NCI-H82 treated with DMSO at 0.1 percent for 48 hours (cell line): ENCODE measurements at regions not wholly inside any gene's neighbourhood (a gene's known extent, or its start where the extent isn't known, plus 50 kb on each side); places are given as distances from the start of the nearest gene placed in this dataset.

Experiments
- DNase-seq: peaks from one replicate; lab custom pipeline; 2025; ENCODE audit not compliant: unreplicated experiment; lab: John Stamatoyannopoulos, UW

DNA sequence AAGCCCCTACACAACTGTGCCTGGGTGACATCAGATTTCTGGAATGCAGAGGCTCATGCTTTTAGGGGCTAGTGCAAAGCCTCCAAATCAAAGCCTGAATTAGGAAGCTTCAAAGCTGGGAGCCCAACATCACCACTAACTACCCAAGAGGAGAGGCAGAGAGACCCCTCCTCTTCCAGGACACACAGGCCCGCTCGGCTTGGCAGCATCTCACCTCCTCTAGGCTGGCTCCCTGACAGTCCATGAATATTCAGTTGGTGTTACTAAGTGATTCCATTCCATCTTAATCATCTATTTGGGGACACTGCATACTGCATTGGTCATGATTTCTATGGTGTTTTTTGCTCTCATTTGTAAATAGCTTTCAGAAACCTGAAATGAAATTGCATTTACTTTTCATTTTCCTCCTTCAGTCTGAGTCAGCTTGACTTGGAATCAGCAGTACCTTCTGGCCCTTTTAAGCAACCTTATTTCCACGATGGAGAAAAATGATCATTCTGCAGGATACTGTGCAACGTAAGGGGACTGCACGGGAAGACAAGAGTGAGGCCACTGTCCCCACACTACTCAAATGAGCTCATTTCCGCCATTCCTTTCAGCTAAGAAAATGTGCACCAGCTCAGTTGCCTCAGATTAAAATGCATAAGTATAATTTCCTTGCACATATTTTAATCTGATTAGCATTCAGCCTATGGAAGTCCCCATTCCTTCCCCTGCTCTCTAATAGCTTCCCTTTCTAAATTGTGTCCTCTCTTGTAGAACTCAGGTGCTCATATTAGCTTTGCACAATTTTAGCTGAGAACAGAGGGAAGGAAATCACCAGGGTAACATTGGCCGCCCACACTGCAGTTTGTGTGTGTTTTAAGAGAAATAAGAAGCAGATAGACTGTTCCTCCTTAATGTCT, 219.9 kb downstream of the RFC3 start:
- DNase-seq, result no peak

GRCh38 chr13:34038541-34039068, 220.7 kb downstream of the RFC3 start:
- no peak for DNase-seq

GRCh38 chr13:34039678-34040077, 221.7 kb downstream of the RFC3 start:
- DNase-seq, result no peak

- DNase-seq, result no peak
These were observed 222.9 kb downstream of the RFC3 start for GRCh38 chr13:34040863-34041262.

GRCh38 chr13:34044041-34044440, 226.1 kb downstream of the RFC3 start:
- no peak for DNase-seq

- no peak for DNase-seq
These were observed 226.7 kb downstream of the RFC3 start for GRCh38 chr13:34044660-34045080.

DNA sequence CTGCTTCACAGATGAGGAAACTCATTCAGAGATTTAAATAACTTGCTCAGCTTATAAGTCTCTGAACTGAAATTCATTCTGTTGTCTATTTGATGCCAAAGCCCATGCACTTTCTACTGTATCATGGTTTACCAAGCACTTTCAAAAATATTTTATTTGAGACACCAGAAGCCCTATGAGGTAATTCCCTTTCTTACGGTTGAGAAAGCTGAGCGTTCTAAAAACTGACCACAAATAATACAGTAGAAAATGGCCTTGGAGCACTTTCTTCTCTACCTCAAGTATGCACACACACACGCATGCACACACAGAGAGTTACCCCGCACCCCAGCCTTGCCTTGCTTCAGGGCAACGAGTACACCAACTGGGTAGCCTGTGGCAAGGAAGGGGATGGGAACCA, 228.5 kb downstream of the RFC3 start:
- DNase-seq, result no peak

DNA sequence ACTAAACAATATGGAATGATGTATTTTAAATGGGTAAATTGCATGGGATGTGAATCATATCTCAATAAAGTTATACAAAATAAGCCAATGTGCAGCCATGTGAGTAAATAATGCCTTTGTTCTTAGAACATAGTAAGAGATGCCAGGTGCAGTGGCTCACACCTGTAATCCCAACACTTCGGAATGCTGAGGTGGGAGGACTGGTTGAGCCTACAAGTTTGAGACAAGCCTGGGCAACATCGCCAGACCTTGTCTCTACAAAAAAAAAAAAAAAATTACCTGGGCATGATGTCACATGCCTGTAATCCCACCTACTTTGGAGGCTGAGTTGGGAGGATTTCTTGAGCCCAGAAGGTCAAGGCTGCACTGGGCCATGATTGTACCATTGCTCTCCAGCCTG, 230.7 kb downstream of the RFC3 start:
- no peak for DNase-seq

- no peak for DNase-seq
These were observed 238.8 kb downstream of the RFC3 start for GRCh38 chr13:34056733-34057258.

DNA sequence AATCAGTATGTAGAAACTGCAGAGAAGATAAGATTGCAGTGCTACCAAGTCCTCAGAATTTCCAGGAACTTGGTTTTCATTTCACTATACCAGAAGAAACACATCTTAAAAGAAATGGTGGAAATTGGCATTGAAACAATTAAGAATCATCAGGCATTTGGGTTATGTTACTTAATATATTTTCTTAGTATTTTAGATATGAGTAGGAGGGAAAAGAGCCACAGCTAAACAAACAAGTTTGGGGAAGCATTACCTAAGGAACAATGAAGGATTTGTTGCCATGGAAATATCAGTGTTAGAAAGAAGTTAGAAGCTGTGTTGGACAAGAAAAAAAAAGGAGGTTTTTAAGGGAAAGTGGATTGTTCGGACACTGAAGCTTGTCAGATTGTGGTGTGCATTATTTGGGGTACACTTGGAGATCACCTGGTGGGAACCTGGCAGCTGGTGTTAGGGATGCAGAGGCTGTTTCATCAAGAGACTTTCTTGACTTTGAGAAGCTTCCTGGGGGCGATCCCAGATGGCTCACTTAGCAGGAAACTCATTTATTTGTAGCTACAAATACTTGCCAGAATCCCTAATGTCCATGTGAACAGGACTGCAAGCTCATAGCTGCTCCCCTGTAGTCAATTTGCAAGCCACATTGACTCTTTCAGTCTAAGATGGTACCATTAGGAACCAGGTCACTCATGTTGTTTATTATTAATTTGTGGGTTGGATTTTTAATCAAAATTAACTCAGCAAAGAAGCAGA, 246.7 kb downstream of the RFC3 start:
- DNase-seq, result no peak

DNA sequence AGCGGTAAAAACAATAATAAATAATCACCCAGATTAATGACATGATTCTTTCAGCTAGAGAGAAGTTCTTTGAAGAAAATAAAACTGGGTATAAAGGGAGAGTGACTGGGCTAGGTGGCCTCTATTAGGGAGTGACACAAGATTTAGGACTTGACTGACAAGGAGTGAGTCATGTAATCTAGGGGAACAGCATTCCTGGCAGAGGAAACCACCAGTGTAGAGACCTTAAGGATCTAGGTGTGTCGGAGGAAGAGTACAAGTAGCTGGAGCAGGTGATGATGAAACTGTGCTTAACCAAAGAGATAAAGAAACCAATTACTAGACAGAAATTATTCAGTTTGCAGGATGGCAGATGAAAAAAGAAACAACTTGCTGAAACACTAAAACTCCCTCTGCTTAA, 248.0 kb downstream of the RFC3 start:
- no peak for DNase-seq

DNA sequence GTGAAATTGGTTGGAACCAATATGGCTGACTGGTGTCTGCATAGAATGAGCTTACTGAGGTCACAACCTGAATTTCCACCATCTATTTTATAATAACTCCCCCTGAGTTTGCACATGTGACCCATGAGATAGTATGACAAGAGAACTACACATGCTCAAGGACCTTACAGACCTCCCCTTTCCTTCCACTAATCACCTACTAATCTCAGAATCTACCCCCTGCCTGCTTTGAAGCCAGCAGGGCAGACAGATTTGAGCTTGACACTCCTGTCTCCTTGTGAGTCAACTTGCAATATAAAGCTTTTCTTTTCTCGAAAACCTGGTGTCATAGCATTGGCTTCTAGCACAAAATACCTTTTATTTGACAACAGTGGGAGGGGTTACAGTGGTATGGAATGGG, 248.4 kb downstream of the RFC3 start:
- no peak for DNase-seq

GRCh38 chr13:34070006-34070405, 252.1 kb downstream of the RFC3 start:
- no peak for DNase-seq

DNA sequence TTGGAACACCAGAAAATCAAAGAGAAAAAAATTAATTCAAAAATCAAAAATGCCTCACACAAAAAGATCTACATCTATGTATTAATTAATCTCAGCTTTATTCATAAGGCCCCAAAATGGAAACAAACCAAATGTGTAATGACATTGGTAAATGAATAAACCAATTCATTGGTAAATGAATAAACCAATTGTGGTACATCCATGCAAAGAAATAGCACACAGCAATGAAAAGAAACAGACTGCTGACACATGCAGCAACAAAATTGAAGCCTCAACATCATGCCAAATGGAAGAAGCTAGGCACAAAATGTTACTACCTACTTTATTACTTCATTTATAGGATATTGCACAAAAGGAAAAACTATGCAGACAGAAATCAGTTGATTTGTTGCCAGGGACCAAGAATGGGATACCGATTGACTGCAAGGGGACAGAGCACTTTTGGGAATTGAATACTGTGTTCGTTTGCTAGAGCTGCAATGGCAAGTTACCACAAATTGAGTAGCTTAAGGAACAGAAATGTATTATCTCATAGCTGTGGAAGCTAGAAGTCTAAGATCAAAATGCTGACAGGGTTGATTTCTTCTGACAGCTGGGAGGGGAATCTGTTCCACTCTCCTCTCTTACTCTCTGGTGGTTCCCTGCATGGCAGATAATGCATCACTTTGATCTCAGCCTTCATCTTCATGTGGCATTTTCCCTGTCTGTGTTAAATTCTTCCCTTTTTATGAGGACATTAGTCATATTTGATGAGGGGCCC, 252.8 kb downstream of the RFC3 start:
- no peak for DNase-seq

DNA sequence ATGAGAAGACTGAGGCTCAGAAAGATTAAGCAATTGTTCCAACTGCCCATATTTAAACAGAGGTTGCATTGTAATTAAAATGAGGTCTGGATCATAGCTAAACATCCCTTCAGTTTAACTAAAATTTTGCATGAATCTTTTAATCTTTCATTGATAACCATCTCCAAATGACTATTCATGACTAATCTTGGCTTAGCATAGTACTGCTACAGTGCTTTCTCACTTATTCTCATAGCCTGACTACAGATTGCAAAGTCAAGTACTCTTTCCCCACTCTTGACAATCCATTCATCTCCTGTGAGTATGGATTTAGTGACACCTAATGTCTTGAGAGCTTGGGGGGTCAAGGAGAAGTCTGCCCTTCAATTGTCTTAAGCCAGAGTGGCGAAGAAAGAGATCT, 258.4 kb downstream of the RFC3 start:
- no peak for DNase-seq

- peak; percentile 8 for DNase-seq
These were observed 259.2 kb downstream of the RFC3 start for GRCh38 chr13:34076943-34077703.

- DNase-seq, result no peak
These were observed 260.5 kb downstream of the RFC3 start for GRCh38 chr13:34078334-34078999.

- DNase-seq, result no peak
These were observed 267.3 kb downstream of the RFC3 start for GRCh38 chr13:34085204-34085603.

- DNase-seq, result no peak
These were observed 268.3 kb downstream of the RFC3 start for GRCh38 chr13:34086281-34086680.

DNA sequence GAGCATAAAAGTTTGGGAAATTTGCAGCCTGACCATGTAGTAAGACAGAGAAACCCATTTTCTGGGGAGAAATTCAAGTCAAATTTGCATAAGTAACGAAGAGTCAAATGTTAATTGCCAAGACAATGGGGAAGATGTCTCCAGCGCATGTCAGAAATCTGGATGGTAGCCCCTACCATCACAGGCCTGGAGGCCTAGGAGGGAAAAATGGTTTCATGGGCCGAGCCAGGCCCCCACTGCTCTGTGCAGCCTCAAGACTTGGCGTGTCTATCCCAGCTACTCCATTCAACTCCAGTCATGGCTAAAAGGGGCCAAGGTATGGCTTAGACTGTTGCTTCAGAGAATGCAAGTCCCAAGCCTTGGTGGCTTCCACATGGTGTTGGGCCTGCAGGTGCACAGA, 269.8 kb downstream of the RFC3 start:
- no peak for DNase-seq
